ENCODE measurements at regions not wholly inside any gene's neighbourhood (a gene's known extent, or its start where the extent isn't known, plus 50 kb on each side); places are given as distances from the start of the nearest gene placed in this dataset.
A peak's percentile ranks its signal among the peaks of the same experiment; 100 is the strongest.

GRCh38 chr11:11789735-11790369 lies 51.9 kb upstream of the USP47 start:
- Histone ChIP-seq H4K20me1 (ENCODE audit: insufficient read depth, low read length) (no peaks in the 10 kb centered on the region), H2AFZ (ENCODE audit: low read depth, low read length) (no peak overlapping the region), H3K4me3 (ENCODE audit: low read depth in 1 of 2, low read length in 2 of 2) (no peak overlapping the region), H3K27me3 (ENCODE audit: insufficient read depth, low read length, poor library complexity) (peaks cover 6% of the 10 kb centered on the region), H3K4me1 (ENCODE audit: insufficient read depth, low read length) (no peaks in the 10 kb centered on the region), H3K36me3 (ENCODE audit: insufficient read depth, low read length) (no peaks in the 10 kb centered on the region), H3K79me2 (ENCODE audit: insufficient read depth, low read length) (no peaks in the 10 kb centered on the region), H3K9me3 (ENCODE audit: insufficient read depth, low read length, severe bottlenecking) (no peaks in the 10 kb centered on the region), H3K4me2 (ENCODE audit: insufficient read depth, low read length) (no peak overlapping the region), H3K9ac (ENCODE audit: low read depth, low read length) (no peak overlapping the region), H3K27ac (ENCODE audit: low read length) (no peak overlapping the region)
- ATAC-seq (ENCODE audit: insufficient read depth, low read depth) = no peak
- peak; percentile 8 for DNase-seq
- TF ChIP-seq CTCF (IDR thresholded peaks at IDR 0.05; ENCODE audit: borderline replicate concordance, extremely low read depth, low read length, poor library complexity, severe bottlenecking) = peak; percentile 67
- no peak for TF ChIP-seq EZH2 (IDR thresholded peaks at IDR 0.05; ENCODE audit: borderline replicate concordance, low read depth, low read length, severe bottlenecking)

GRCh38 chr11:11788063-11788710 lies 53.6 kb upstream of the USP47 start:
- no peak for ATAC-seq (ENCODE audit: insufficient read depth, low read depth)
- H3K36me3 ChIP-seq (ENCODE audit: insufficient read depth, low read length) = no peaks in the 10 kb centered on the region
- peaks cover 5% of the 10 kb centered on the region for H3K27me3 ChIP-seq (ENCODE audit: insufficient read depth, low read length, poor library complexity)
- no peak overlapping the region for H3K9ac ChIP-seq (ENCODE audit: low read depth, low read length)
- no peak overlapping the region for H2AFZ ChIP-seq (ENCODE audit: low read depth, low read length)
- H3K27ac ChIP-seq (ENCODE audit: low read length) = no peak overlapping the region
- no peaks in the 10 kb centered on the region for H3K9me3 ChIP-seq (ENCODE audit: insufficient read depth, low read length, severe bottlenecking)
- H3K4me3 ChIP-seq (ENCODE audit: low read depth in 1 of 2, low read length in 2 of 2) = no peak overlapping the region
- DNase-seq = no peak
- no peak overlapping the region for H3K4me2 ChIP-seq (ENCODE audit: insufficient read depth, low read length)
- no peaks in the 10 kb centered on the region for H3K79me2 ChIP-seq (ENCODE audit: insufficient read depth, low read length)
- TF ChIP-seq EZH2 (IDR thresholded peaks at IDR 0.05; ENCODE audit: borderline replicate concordance, low read depth, low read length, severe bottlenecking) = no peak
- no peak for TF ChIP-seq CTCF (IDR thresholded peaks at IDR 0.05; ENCODE audit: borderline replicate concordance, extremely low read depth, low read length, poor library complexity, severe bottlenecking)
- H4K20me1 ChIP-seq (ENCODE audit: insufficient read depth, low read length) = no peaks in the 10 kb centered on the region
- no peaks in the 10 kb centered on the region for H3K4me1 ChIP-seq (ENCODE audit: insufficient read depth, low read length)

- Histone ChIP-seq H3K27me3 (ENCODE audit: insufficient read depth, low read length, poor library complexity) (no peaks in the 10 kb centered on the region), H3K79me2 (ENCODE audit: insufficient read depth, low read length) (no peaks in the 10 kb centered on the region), H3K36me3 (ENCODE audit: insufficient read depth, low read length) (no peaks in the 10 kb centered on the region), H3K4me2 (ENCODE audit: insufficient read depth, low read length) (no peak overlapping the region), H3K4me1 (ENCODE audit: insufficient read depth, low read length) (no peaks in the 10 kb centered on the region), H3K27ac (ENCODE audit: low read length) (no peak overlapping the region), H3K4me3 (ENCODE audit: low read depth in 1 of 2, low read length in 2 of 2) (no peak overlapping the region), H3K9ac (ENCODE audit: low read depth, low read length) (no peak overlapping the region), H3K9me3 (ENCODE audit: insufficient read depth, low read length, severe bottlenecking) (no peaks in the 10 kb centered on the region), H2AFZ (ENCODE audit: low read depth, low read length) (no peak overlapping the region), H4K20me1 (ENCODE audit: insufficient read depth, low read length) (no peaks in the 10 kb centered on the region)
- TF ChIP-seq EZH2 (IDR thresholded peaks at IDR 0.05; ENCODE audit: borderline replicate concordance, low read depth, low read length, severe bottlenecking) = no peak
- peak; percentile 93 for TF ChIP-seq CTCF (IDR thresholded peaks at IDR 0.05; ENCODE audit: borderline replicate concordance, extremely low read depth, low read length, poor library complexity, severe bottlenecking)
- DNase-seq = peak; percentile 68
- ATAC-seq (ENCODE audit: insufficient read depth, low read depth) = peak; percentile 87
Observed at GRCh38 chr11:11787305-11788062, 54.3 kb upstream of the USP47 start.

Measured in DND-41 (cell line).